Neural progenitor cell (in vitro differentiated cells): ENCODE measurements at regions not wholly inside any gene's neighbourhood (a gene's known extent, or its start where the extent isn't known, plus 50 kb on each side); places are given as distances from the start of the nearest gene placed in this dataset.

Experiments used
- CTCF ChIP-seq: fragments of 200-600 bp; sonication (generic); IDR thresholded peaks from 2 replicates; pipeline ENCODE4 v1.5.1; 2017; ENCODE audit warnings: antibody characterized with exemption, mild to moderate bottlenecking
- EZH2 ChIP-seq: fragments of 200-600 bp; sonication (generic); IDR thresholded peaks from 2 replicates; pipeline ENCODE4 v1.6.1; 2017; ENCODE audit warnings: antibody characterized with exemption, mild to moderate bottlenecking, moderate library complexity
- EZH2phosphoT487 ChIP-seq: fragments of 200-600 bp; sonication (generic); IDR thresholded peaks from 2 replicates; pipeline ENCODE4 v1.6.1; 2017; ENCODE audit warnings: antibody characterized with exemption

DNA sequence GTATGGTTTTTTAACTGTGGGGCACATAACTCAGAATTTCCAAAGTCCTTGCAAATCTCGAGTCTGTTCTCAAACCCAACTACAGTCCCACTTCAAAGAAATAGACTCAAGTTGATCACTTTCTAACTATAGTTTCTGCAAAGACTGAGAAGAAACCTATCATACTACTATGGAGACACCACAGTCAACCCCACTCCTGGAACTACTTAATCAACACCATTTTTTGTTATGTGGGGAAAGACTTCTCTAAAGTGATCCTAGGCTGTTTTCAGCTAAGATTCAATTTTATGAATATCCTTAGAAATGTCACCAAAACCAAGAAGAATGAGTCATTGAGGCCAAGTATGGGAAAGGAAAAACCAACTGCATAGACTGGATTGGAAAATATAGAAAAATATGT lies 198.8 kb downstream of the WDR11 start:
- TF ChIP-seq CTCF (no peak), EZH2phosphoT487 (no peak), EZH2 (no peak)
